Tibial nerve (tissue), 4 donors: ENCODE measurements at regions not wholly inside any gene's neighbourhood (a gene's known extent, or its start where the extent isn't known, plus 50 kb on each side); places are given as distances from the start of the nearest gene placed in this dataset.

ENCODE experiments used
- CTCF ChIP-seq, 5 experiments: fragments of 200-600 bp in 3 of 5; fragments of 450-650 bp in 2 of 5; sonication (generic) in 3 of 5; IDR thresholded peaks; one replicate each; pipeline ENCODE4 v1.5.1; 2016 to 2019; ENCODE audit warnings: antibody characterized with exemption in 5 of 5, mild to moderate bottlenecking in 3 of 5, moderate library complexity in 2 of 5
- EP300 ChIP-seq, 2 donors: sonication (generic); formaldehyde crosslinking; IDR thresholded peaks; one replicate each; pipeline ENCODE4 v1.6.1; 2017; ENCODE audit warnings: antibody characterized with exemption in 2 of 2, mild to moderate bottlenecking in 1 of 2
- POLR2A ChIP-seq, 2 donors: fragments of 450-650 bp; IDR thresholded peaks; one replicate each; pipeline ENCODE4 v1.6.1; 2017; ENCODE audit warnings: antibody characterized with exemption in 2 of 2, mild to moderate bottlenecking in 2 of 2, moderate library complexity in 2 of 2

- no peak for TF ChIP-seq POLR2A (IDR thresholded peaks at IDR 0.05)
- no peak for TF ChIP-seq CTCF (IDR thresholded peaks at IDR 0.05)
- no peak for TF ChIP-seq EP300 (IDR thresholded peaks at IDR 0.05)
These were observed 455.9 kb downstream of the RNF144A start for GRCh38 chr2:7373156-7373555.
